Upper lobe of left lung (tissue), 4 donors: ENCODE measurements at regions not wholly inside any gene's neighbourhood (a gene's known extent, or its start where the extent isn't known, plus 50 kb on each side); places are given as distances from the start of the nearest gene placed in this dataset.

Experiments
- CTCF ChIP-seq, 6 experiments: fragments of 450-650 bp in 4 of 6; fragments of 200-600 bp in 2 of 6; sonication (generic) in 2 of 6; IDR thresholded peaks; one replicate each; pipeline ENCODE4 v1.5.1; 2016 to 2019; ENCODE audit warnings: antibody characterized with exemption in 6 of 6
- EP300 ChIP-seq, 4 donors: sonication (generic); formaldehyde crosslinking; IDR thresholded peaks; one replicate each; pipeline ENCODE4 v1.5.1; 2017; ENCODE audit warnings: antibody characterized with exemption in 4 of 4, control low read depth in 2 of 4
- POLR2A ChIP-seq, 4 donors: fragments of 450-650 bp; IDR thresholded peaks; one replicate each; pipeline ENCODE4 v1.5.1; 2016 to 2017; ENCODE audit warnings: antibody characterized with exemption in 4 of 4, mild to moderate bottlenecking in 2 of 4
- POLR2AphosphoS5 ChIP-seq, 2 donors: sonication (generic); formaldehyde crosslinking; IDR thresholded peaks; one replicate each; pipeline ENCODE4 v1.5.1; 2017; ENCODE audit warnings: antibody characterized with exemption in 2 of 2

- TF ChIP-seq CTCF (IDR thresholded peaks at IDR 0.05) = no peak
- TF ChIP-seq POLR2A (IDR thresholded peaks at IDR 0.05) = no peak
- TF ChIP-seq EP300 (IDR thresholded peaks at IDR 0.05) = no peak
- TF ChIP-seq POLR2AphosphoS5 (IDR thresholded peaks at IDR 0.05) = no peak
Measured at GRCh38 chr1:36561361-36561724, 78.6 kb upstream of the CSF3R start.
